GM21529 (cell line): ENCODE measurements at regions not wholly inside any gene's neighbourhood (a gene's known extent, or its start where the extent isn't known, plus 50 kb on each side); places are given as distances from the start of the nearest gene placed in this dataset.
"Not testable (repeated sequence)": the region's sequence is repeated elsewhere in the genome, so short reads cannot be mapped to it uniquely, and the experiment has no call there.

Experiments
- ATAC-seq: cut with Tn5 transposase; IDR thresholded peaks from one replicate; pipeline ENCODE4 v1.9.1; 2021; ENCODE audit not compliant: unreplicated experiment

DNA sequence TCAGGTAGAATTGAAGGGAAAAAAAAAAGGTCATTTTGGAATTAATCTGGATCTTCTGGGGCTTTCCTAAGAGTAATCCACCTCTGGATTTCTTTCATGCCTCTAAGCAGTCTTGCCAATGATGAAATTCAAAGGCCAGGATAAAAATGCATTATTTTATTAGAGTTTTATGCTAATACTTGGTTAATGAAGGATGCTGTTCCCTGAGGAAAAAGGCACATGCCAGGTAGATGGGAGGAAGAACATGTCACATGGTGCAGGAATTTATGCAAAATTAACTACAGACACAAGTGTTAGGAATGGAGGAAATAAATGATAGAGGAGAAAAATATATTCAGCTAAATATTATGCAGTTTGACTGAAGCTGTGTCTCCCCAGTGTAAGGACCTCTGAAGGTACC, 792.0 kb downstream of the ETS1 start:
- no peak for ATAC-seq

DNA sequence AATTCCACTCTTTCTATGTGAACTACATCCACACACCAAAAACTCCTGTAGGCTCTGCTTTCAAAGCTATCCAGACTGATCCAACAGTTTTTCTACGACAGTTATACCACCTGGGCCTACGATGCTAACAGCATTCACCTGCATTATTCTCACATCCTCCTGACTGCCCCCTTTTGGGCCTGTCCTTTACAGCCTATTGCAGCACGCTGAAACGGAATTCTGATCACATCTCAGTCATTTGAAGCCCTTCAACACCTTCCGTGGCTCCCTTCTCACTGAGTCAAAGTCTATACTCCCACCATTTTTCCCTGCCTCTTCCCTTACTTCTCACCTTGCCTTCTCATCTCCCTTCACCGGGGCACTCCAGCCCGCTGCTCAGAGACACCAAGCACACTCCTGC, 791.3 kb upstream of the KIRREL3 start:
- no peak for ATAC-seq

- no peak for ATAC-seq
These were observed 790.0 kb upstream of the KIRREL3 start for GRCh38 chr11:127790592-127790991.

DNA sequence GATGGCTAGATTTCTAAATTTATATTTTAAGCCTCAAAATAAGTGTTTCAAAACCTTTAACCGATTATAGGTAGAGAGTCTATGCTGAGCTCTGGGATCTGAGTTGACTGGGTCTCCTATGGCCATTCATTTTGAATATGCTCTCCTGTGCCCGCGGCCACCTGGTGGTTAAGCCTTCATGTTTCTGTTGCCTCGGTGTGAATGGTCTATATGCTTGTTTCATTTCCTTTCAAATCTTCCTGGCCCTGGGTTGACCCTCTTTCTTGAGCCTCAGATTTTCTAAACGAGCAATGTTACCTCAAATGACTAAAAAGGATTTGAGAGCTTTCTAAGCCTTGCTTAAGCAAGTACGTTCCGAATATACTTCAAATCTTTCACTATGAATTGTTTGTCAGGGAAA, 789.4 kb upstream of the KIRREL3 start:
- ATAC-seq, result no peak

GRCh38 chr11:127772938-127773337, 772.4 kb upstream of the KIRREL3 start:
- ATAC-seq, result not testable (repeated sequence)

GRCh38 chr11:127768931-127769330, 768.4 kb upstream of the KIRREL3 start:
- not testable (repeated sequence) for ATAC-seq

DNA sequence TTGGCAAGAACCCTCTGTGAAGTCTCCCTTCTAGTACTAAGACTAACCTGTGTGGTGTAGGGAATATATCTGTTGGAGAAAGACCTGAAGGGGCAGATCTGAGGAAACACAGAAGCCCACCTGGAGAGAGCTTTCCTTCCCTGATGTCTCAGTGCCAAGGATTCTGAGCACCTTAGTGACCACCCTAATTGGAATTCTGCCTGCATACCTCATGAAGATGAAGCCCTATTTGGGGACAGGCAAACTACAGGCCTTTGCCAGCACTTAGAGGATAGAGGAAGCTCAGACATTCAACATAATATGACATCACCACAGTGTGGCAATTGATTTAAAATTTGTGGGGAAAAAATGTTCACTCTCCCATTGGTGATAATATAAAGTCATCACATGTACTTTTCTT, 766.2 kb upstream of the KIRREL3 start:
- ATAC-seq, result no peak

- ATAC-seq, result no peak
These were observed 738.3 kb upstream of the KIRREL3 start for GRCh38 chr11:127738771-127739286.

DNA sequence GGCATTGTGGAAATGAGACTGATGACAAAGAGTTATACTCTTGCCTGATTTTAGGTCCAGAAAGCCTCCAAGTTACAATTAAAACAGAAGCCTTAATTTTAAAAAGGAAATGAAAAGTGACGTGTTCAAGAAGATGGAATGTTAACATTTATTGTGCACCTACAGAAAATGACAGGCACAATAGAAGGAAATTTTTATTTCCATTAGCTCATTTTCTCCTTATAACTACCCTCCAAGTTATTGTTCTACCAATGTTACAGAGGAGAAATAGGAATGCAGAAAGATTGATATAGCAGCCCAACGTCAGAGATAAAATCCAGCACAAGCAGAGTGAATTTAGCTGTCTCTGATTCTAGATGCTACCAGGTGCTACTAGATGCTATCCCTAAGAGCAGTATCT, 736.9 kb upstream of the KIRREL3 start:
- no peak for ATAC-seq

DNA sequence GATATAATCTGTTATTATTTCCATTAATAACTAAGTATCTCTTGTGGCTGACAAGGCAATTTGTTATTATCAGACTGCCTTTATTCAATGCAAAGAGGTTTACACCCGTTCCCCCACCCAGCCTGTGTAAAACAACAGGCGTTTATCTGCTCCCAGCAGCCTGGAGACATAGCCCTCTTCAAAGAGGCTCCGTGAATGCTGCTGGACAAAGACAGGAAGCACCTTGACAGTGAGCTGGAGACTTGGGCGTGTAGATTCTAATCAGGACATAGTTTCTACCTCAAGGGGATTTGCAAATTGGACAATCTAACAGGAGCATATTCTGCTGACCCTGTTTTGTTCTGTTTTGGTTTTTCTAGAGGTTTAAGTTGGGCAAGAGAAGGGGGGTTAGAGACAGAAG, 733.0 kb upstream of the KIRREL3 start:
- ATAC-seq, result no peak

DNA sequence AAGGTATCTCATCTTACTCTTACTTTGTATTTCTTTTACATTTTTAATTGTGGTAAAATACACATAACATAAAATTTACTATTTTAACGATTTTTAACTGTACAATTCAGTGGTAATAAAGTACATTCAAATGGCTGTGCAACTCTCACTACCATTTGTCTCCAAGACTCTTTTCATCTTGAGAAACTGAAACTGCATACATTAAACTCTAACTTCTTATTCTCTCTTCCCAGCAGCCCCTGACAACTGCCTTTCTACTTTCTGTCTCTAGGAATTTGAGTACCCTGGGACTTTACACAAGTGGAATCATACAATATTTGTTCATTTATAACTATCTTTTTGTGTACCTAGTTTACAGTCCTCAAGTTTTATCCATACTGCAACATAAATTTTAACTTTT, 725.8 kb upstream of the KIRREL3 start:
- no peak for ATAC-seq

- no peak for ATAC-seq
These were observed 723.1 kb upstream of the KIRREL3 start for GRCh38 chr11:127723714-127724113.

- ATAC-seq, result no peak
These were observed 712.7 kb upstream of the KIRREL3 start for GRCh38 chr11:127713226-127713625.

GRCh38 chr11:127711748-127712147, 711.2 kb upstream of the KIRREL3 start:
- ATAC-seq, result no peak

GRCh38 chr11:127710831-127711230, 710.3 kb upstream of the KIRREL3 start:
- no peak for ATAC-seq

DNA sequence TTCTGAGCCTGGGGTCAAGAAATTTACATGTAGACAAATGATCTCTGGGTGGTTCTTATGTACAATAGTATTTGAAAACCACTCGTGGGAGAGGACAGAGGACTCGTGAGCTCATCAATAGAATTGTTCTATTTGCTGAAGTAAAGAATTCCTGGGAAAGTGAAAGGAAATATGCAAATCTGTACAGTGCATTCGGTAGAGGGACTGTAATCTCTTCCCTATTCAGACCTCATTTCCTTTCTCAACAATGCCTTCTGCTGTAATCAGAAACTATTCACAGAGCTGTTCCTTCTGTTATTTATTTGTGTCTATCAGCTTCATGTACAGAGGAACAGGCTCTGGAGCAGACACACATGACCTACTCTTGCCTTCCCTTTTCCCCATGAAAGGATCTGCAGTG, 709.4 kb upstream of the KIRREL3 start:
- no peak for ATAC-seq

DNA sequence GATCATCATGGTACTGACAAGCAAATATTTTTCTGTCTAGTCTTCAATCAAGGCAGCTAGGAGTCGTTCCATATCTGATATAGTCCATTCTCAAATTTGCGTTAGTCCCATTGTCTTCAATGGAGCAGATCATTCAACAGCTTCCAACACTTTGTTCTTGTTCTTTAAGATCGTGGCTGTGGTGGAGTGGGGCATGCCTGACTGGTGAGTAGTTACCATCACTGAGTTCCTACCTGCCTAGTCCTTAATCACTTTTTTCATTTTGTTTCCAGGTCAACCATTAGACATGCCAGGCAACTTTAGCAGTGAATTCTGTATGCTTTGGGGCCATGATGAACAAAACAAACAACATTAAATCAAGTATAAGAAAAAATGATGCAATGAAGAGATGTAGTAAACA, 693.1 kb upstream of the KIRREL3 start:
- ATAC-seq, result no peak

DNA sequence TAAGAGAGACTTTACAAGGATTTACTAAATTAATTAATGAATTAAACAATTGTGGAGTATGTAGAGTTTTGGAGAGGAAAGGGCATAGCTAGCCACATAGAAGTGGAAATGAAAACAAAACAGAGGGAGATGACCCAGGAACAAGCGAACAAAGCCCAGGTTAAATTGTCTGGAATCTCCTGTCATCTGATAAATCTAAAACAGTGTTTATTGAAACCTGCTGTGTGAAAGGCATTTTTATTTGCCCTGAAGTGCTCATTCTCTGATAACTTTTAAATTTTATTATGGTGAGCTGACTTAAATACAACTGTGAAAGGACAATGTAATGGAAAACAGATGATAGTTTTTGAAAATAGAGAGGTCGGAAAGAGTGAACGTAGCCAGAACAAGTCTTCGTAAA, 682.8 kb upstream of the KIRREL3 start:
- no peak for ATAC-seq

- no peak for ATAC-seq
These were observed 679.4 kb upstream of the KIRREL3 start for GRCh38 chr11:127679816-127680545.

DNA sequence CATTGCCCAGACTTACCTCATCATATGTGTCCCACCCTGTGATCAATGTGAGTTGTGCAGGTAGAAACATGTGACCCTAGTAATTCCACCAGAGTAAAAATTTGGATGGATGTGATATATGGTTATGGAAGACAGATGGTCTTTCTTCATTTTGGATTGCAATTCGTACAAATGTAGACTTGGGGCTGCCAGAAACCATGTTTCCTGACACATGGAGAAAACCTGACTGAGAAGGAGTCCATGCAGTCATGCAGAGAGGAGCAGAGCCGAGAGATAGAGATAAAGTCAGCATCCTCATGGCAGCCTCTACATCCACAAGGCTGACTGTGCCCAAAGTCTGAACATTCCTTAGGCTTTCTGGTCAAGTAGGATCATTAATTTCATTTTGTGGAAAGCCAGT, 678.1 kb upstream of the KIRREL3 start:
- ATAC-seq, result no peak

- ATAC-seq, result no peak
These were observed 677.3 kb upstream of the KIRREL3 start for GRCh38 chr11:127677660-127678425.

GRCh38 chr11:127675581-127675980, 675.0 kb upstream of the KIRREL3 start:
- no peak for ATAC-seq
